Activated CD8-positive, alpha-beta memory T cell treated with anti-CD3 and anti-CD28 coated beads, Interleukin-2, amount 50 U/mL, for 4 hours (primary cell): ENCODE measurements at regions not wholly inside any gene's neighbourhood (a gene's known extent, or its start where the extent isn't known, plus 50 kb on each side); places are given as distances from the start of the nearest gene placed in this dataset.

ENCODE experiments used
- DNase-seq: peaks from one replicate; pipeline ENCODE4 v3.0.0-alpha.2; 2020

DNA sequence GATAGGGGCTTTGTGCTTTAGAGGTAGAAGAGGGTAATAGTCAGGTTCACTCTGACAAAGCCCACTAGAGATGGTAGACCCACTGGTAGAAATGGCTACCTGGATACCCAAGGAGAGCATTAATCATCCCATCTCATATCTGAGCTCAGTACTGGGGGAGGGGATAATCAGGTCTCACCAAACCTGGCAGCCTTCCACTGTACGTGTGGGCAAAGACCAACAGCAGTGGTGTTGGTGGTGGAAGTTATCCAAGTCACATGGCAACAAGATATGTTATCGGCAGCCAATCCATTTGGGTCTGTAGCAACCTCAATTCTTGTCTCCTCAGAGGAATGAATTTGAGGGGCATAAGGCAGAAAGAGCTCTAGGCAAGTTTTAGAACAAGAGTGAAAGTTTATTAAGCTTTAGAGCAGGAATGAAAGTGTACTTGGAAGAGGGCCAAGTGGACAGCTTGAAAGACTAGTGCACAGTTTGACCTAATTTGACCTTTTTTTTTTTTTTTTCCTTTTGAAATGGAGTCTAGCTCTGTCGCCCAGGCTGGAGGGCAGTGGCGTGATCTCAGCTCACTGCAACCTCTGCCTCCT, 67.0 kb upstream of the CXCL13 start:
- no peak for DNase-seq
